Immature natural killer cell (primary cell): ENCODE measurements at regions not wholly inside any gene's neighbourhood (a gene's known extent, or its start where the extent isn't known, plus 50 kb on each side); places are given as distances from the start of the nearest gene placed in this dataset.

Experiments used
- DNase-seq, 3 donors: peaks; one replicate each; pipeline ENCODE4 v3.0.0; 2022; ENCODE audit warnings: mixed read lengths in 1 of 3
- H3K27ac Mint-ChIP-seq, 6 donors: one replicate each; pipeline ENCODE4 v1.8.0; 2020; ENCODE audit warnings: mixed read lengths in 6 of 6, mild to moderate bottlenecking in 5 of 6, inconsistent platforms in 4 of 6, moderate library complexity in 3 of 6
- H3K27me3 Mint-ChIP-seq, 3 donors: one replicate each; pipeline ENCODE4 v1.8.0; 2020 to 2021; ENCODE audit warnings: low read depth in 3 of 3, mild to moderate bottlenecking in 3 of 3, mixed read lengths in 3 of 3, moderate library complexity in 3 of 3, inconsistent platforms in 1 of 3
- H3K36me3 Mint-ChIP-seq, 3 donors: one replicate each; pipeline ENCODE4 v1.8.0; 2020; ENCODE audit warnings: mixed read lengths in 3 of 3, inconsistent platforms in 2 of 3, mild to moderate bottlenecking in 2 of 3
- H3K4me1 Mint-ChIP-seq, 2 donors: one replicate each; pipeline ENCODE4 v1.8.0; 2020; ENCODE audit warnings: inconsistent platforms in 2 of 2, mild to moderate bottlenecking in 2 of 2, mixed read lengths in 2 of 2, moderate library complexity in 1 of 2
- H3K4me3 Mint-ChIP-seq, 5 donors: one replicate each; pipeline ENCODE4 v1.8.0; 2020; ENCODE audit warnings: mild to moderate bottlenecking in 5 of 5, mixed read lengths in 5 of 5, inconsistent platforms in 3 of 5, moderate library complexity in 3 of 5
- H3K9me3 Mint-ChIP-seq, 6 donors: one replicate each; pipeline ENCODE4 v1.8.0; 2020; ENCODE audit warnings: mild to moderate bottlenecking in 6 of 6, mixed read lengths in 6 of 6, inconsistent platforms in 4 of 6, moderate library complexity in 3 of 6

DNA sequence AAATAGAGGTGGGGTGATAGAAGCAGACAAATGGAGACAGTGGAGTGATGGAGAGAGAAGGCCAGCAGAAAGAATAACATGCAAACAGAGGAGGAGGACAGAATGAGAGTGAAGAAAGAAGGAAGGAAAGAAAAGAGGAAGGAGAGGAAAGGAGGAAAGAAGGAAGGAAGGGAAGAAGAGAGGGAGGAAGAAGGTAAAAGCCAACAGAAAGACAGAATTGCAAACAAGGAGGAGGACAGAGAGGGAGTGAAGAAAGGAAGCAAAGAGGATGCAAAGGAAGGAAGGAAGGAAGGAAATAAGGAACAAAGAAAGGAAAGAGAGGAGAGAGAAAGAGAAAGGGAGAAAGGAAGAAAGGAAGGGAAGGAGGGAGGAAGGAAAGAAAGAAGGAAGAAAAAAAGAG is 444.0 kb downstream of the IRS1 start:
- peaks cover 0 to 2% (median 0%) of the 10 kb centered on the region in 3 donors for H3K27me3 Mint-ChIP-seq

DNA sequence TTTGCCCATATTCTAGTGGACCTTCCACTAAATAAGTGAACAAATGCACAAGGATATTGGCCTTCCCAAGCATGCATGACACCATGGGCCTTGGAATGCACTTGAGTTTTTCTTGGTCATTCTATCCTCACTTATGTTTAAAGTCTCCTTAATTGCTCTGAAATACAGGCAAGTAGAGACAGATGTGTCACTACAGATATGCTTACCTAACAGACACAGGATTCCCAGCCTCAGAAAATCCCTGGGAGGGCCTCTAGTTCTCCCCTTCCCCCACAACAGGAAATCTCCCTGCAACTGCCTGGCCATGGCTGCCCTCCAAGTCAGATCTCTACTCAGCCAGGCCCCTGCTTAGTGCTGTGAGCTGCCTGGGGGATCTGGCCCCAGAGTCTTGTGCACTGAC is 445.2 kb downstream of the IRS1 start:
- Mint-ChIP-seq H3K4me1 (no peaks in the 10 kb centered on the region), H3K9me3 (peaks cover 0 to 5% (median 0%) of the 10 kb centered on the region in 6 donors), H3K27me3 (no peaks in the 10 kb centered on the region), H3K27ac (no peak overlapping the region), H3K4me3 (no peak overlapping the region), H3K36me3 (no peaks in the 10 kb centered on the region)
- no peak for DNase-seq

More for the DNA sequence above, 444.0 kb downstream of the IRS1 start:
- no peaks in the 10 kb centered on the region for H3K36me3 Mint-ChIP-seq
- no peak for DNase-seq
- H3K9me3 Mint-ChIP-seq = peaks cover 0 to 3% (median under 1%) of the 10 kb centered on the region in 6 donors
- no peaks in the 10 kb centered on the region for H3K4me1 Mint-ChIP-seq
- H3K4me3 Mint-ChIP-seq = no peak overlapping the region
- no peak overlapping the region for H3K27ac Mint-ChIP-seq

DNA sequence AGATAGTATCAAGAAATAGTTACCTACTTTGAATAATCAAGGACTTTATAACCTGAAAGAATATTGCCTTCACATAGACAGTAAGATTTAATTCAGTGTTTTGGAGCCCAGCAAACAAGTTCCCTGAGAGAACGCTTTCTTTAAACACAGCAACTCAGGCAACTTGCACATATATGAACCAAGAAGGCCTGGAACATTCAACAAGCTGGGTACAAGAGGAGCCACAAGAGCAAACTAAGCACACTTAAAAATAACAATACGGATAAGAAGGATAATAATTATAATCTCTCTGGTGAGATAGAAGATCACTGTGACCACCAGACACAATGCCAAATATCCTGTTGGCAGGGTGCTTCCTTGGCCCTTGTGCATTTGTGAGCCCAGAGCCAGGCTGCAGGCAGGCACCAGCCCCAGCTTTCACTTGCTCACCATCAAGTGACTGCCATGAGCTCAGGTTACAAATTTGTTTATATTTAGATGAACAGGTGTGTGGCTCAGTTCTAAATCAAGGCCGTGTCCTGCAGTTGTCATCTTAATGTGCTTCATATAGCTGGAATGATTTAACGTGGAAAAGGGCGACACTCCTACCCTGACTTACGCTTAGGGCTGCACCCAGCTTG is 446.6 kb downstream of the IRS1 start:
- Mint-ChIP-seq H3K27ac (no peak overlapping the region), H3K4me3 (no peak overlapping the region), H3K36me3 (no peaks in the 10 kb centered on the region), H3K9me3 (peaks cover 0 to 5% (median 0%) of the 10 kb centered on the region in 6 donors), H3K4me1 (no peaks in the 10 kb centered on the region), H3K27me3 (no peaks in the 10 kb centered on the region)
- no peak for DNase-seq

DNA sequence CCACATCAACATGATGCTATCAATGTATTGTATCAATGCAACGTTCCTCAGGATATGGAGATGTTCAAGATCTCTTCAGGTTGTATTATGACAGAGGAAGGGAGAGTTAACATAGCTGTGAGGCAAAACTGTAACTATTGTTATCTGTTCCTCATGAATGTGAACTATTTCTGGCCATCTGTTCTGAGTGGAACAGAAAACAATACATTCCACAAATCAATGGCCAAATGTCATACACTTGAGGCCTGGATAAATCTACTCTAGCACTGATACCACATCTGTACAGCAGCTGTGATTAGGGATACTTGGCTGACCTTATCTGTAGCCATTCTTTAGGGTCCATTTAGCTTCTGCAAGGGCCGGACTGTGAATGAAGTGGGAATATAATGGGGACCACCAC is 447.9 kb downstream of the IRS1 start:
- Mint-ChIP-seq H3K9me3 (peaks cover 0 to 5% (median 0%) of the 10 kb centered on the region in 6 donors), H3K36me3 (no peaks in the 10 kb centered on the region), H3K4me3 (no peak overlapping the region), H3K4me1 (no peaks in the 10 kb centered on the region), H3K27ac (no peak overlapping the region), H3K27me3 (no peaks in the 10 kb centered on the region)
- no peak for DNase-seq

DNA sequence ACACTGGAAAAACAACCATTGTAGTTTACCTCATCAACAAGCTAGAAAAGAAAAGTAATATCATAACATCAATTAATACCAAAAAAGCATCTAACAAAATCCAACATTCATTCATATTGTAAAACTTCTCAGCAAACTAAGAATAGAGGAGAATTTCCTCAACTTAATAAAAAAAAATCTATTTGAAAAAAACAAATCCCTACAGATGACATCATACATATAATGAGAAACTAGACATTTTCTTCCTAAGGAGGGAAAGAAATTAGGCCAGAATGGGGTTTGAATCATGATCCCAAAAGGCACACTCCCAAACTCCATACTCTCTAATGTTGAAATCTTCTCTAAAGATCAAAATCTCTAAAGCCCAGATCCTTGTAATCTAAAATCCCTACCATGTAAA is 460.0 kb downstream of the IRS1 start:
- no peak for DNase-seq
- H3K27ac Mint-ChIP-seq = no peak overlapping the region
- no peaks in the 10 kb centered on the region for H3K36me3 Mint-ChIP-seq
- H3K4me1 Mint-ChIP-seq = no peaks in the 10 kb centered on the region
- no peak overlapping the region for H3K4me3 Mint-ChIP-seq
- H3K27me3 Mint-ChIP-seq = peaks cover 0 to 2% (median 2%) of the 10 kb centered on the region in 3 donors
- peaks cover 0 to 4% (median 0%) of the 10 kb centered on the region in 6 donors for H3K9me3 Mint-ChIP-seq

DNA sequence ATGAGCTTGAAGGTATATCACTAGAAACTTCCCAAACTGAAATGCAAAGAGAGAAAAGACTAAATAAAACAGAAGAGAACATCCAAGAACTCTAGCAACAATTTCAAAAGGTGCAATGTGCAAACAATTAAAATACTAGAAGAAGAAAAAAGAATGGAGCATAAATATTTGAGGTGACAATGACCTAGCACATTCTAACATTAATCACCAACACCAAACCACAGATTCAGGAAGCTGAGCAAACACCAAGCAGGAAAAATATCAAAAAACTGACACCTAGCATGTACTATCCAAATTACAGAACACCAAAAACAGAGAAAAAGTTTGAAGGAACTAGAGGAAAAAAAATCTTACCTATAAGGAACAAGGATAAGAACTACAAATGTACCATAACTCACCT is 460.8 kb downstream of the IRS1 start:
- Mint-ChIP-seq H3K27me3 (peaks cover 0 to 2% (median 0%) of the 10 kb centered on the region in 3 donors), H3K27ac (no peak overlapping the region), H3K4me3 (no peak overlapping the region), H3K9me3 (peaks cover 0 to 4% (median 0%) of the 10 kb centered on the region in 6 donors), H3K4me1 (no peaks in the 10 kb centered on the region), H3K36me3 (no peaks in the 10 kb centered on the region)
- DNase-seq = no peak

DNA sequence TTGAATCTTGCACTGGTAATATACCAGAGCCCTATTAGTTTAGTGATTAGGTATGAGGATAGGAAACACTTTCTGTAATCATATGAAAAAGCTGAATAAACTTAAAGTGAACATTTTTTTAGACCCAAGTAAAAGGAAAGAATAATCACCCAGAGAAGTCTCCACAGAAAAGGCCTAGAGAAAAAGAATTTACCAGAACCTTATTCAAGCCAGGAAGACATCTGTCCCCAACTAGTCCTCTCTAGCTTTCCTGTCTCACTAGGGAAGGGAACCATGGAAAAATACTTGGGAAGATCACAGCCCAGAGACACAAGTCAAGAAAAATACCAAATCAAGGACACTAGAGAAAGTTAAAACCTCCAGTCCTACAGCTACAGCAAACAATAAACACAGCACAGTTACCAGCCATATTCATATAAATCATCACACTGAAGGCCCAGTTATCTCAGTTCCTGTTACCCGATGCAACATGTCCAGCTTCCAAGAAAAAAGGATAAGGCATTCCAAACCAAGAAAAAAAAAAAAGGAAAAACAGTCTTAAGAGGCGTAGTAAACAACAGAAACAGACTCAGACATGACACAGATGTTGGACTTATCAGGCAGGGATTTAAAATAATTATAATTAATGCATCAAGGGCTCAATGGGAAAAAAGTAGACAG is 461.5 kb downstream of the IRS1 start:
- H3K36me3 Mint-ChIP-seq = no peaks in the 10 kb centered on the region

DNA sequence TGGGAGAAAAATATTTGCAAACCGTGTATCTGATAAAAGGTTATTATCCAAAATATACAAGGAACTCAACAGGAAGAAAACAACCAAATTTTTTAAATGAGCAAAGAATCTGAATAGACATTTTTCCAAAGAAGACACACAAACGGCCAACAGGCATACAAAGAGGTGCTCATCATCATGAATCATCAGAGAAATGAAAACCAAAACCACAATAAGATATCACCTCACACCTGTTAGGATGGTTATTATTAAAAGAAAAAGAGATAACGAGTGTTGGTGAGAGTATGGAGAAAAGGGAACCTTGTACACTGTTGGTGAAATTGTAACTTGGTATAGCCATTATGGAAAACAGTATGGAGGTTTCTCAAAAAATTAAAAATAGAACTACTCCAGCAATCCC is 463.3 kb downstream of the IRS1 start:
- peaks cover 0 to 4% (median 0%) of the 10 kb centered on the region in 6 donors for H3K9me3 Mint-ChIP-seq
- H3K27me3 Mint-ChIP-seq = peaks cover 0 to 2% (median 0%) of the 10 kb centered on the region in 3 donors
- H3K4me1 Mint-ChIP-seq = no peaks in the 10 kb centered on the region
- H3K4me3 Mint-ChIP-seq = no peak overlapping the region
- H3K27ac Mint-ChIP-seq = no peak overlapping the region
- no peaks in the 10 kb centered on the region for H3K36me3 Mint-ChIP-seq
- DNase-seq = no peak

More for the DNA sequence above, 461.5 kb downstream of the IRS1 start:
- H3K9me3 Mint-ChIP-seq = peaks cover 0 to 4% (median 0%) of the 10 kb centered on the region in 6 donors
- no peak for DNase-seq
- no peaks in the 10 kb centered on the region for H3K4me1 Mint-ChIP-seq
- no peak overlapping the region for H3K4me3 Mint-ChIP-seq
- H3K27ac Mint-ChIP-seq = no peak overlapping the region
- H3K27me3 Mint-ChIP-seq = peaks cover 0 to 2% (median 0%) of the 10 kb centered on the region in 3 donors

DNA sequence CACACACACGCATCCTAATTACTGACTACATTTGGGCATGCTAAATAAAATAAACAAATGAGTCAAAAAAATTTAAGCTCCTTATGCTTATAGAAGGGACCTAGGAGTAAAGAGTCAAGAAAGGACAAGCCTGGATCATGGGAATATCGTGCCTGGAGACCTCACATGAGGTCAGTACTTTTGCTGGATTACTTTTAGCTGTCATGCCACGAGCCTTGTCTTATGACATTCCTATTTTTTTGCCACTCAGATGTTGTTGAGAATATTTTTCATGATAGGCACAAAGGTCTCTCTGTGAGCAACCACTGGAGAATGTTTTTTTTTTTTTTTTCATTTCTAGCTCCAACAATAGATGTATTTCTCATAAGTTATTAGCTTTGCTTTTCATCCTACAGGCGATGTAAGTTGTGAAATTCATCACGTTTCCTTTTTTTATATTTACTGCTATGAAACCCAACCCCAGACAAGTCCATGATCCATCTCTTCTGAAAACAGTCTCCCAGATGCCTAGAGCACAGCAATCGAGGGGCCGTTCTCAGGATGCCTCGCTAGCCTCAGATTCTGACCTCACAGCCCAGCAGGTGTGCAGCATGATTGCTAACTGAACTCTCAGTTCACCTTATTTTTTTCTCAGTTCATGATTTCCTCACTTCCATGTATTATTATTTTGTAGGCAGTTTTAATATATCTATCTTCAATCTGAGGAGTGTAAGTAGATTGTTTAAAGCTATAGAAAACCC is 464.5 kb downstream of the IRS1 start:
- peaks cover 0 to 3% (median 0%) of the 10 kb centered on the region in 6 donors for H3K9me3 Mint-ChIP-seq
- H3K4me3 Mint-ChIP-seq = no peak overlapping the region
- H3K4me1 Mint-ChIP-seq = no peaks in the 10 kb centered on the region
- H3K36me3 Mint-ChIP-seq = no peaks in the 10 kb centered on the region
- peaks cover 0 to 2% (median 0%) of the 10 kb centered on the region in 3 donors for H3K27me3 Mint-ChIP-seq
- DNase-seq = no peak
- H3K27ac Mint-ChIP-seq = no peak overlapping the region

DNA sequence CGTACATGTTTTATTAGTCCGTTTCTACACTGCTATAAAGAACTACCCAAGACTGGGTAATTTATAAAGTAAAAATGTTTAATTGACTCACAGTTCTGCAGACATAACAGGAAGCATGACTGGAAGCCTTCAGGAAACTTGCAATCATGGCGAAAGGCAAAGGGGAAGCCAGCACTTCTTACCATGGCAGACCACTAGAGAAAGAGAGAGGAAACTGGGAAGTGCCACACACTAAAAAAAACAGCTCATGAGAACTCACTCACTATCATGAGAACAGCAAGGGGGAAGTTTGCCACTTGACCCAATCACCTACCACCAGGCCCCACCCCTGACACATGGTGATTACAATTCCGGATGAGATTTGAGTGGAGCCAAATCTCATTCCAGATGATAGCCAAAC is 466.2 kb downstream of the IRS1 start:
- Mint-ChIP-seq H3K9me3 (peaks cover 0 to 2% (median 0%) of the 10 kb centered on the region in 6 donors), H3K4me1 (no peaks in the 10 kb centered on the region), H3K27me3 (peaks cover 0 to 2% (median 0%) of the 10 kb centered on the region in 3 donors), H3K27ac (no peak overlapping the region), H3K4me3 (no peak overlapping the region), H3K36me3 (no peaks in the 10 kb centered on the region)
- DNase-seq = no peak

DNA sequence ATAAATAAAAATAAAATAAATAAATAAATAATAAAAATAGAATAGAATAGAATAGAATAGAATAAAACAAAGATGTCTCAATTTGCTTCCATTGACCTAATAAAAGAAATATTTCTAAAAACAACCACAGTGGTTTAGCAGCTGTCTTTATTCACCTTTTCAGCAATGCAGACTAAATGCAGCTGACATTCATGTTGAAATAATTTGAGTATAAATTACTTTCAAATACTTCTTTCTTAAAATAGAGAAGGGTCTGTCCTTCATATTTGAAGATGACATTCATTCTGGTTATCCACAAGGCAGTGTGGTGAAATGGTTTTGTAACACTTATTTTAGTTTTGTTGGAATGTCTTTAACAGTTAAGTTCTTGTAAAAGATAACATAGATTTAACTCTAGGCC is 469.4 kb downstream of the IRS1 start:
- H3K4me1 Mint-ChIP-seq = no peaks in the 10 kb centered on the region
- no peak for DNase-seq
- H3K9me3 Mint-ChIP-seq = peaks cover 0 to 2% (median 0%) of the 10 kb centered on the region in 6 donors
- no peak overlapping the region for H3K27ac Mint-ChIP-seq
- H3K27me3 Mint-ChIP-seq = no peaks in the 10 kb centered on the region
- H3K4me3 Mint-ChIP-seq = no peak overlapping the region
- no peaks in the 10 kb centered on the region for H3K36me3 Mint-ChIP-seq

DNA sequence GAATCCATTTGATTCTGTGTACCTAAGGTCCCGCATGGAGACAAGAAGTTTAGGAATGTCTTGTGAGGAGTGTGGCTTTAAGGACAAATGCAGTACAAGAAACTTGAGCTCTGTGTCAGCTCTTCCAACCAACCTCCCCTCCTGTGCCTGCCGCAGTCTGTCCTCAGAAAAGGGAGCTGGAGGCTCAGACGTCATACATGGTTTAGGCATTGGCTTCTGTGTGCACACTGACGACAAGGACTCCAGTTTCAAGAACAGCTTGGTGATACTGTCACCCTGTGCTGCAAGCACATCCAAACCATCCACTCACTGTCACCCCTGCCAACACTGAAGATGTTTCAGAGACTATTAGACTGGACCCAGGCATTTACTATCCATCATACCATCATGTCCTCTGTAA is 470.4 kb downstream of the IRS1 start:
- no peak for DNase-seq
- H3K27ac Mint-ChIP-seq = no peak overlapping the region
- H3K27me3 Mint-ChIP-seq = no peaks in the 10 kb centered on the region
- no peaks in the 10 kb centered on the region for H3K4me1 Mint-ChIP-seq
- H3K9me3 Mint-ChIP-seq = peaks cover 0 to 3% (median 0%) of the 10 kb centered on the region in 6 donors
- no peaks in the 10 kb centered on the region for H3K36me3 Mint-ChIP-seq
- no peak overlapping the region for H3K4me3 Mint-ChIP-seq

DNA sequence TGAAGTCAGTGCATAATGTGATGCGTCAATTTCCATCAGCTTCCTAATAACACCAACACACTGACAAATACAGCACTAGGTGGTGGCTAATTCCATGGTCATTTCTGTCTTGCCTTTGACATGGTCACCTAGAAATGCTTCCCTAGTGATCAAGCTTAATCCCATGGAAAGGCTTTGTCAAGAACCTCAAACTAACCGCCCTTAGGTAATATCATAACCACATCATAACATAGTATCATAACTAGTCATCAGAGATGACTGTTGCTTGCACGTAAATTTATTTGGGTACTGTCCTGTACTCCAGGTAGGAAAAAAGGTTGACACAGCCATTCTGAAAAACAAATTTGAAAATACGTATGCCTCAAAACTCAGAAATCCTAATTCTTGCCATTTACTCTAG is 471.8 kb downstream of the IRS1 start:
- Mint-ChIP-seq H3K4me3 (no peak overlapping the region), H3K9me3 (peaks cover 0 to 3% (median 0%) of the 10 kb centered on the region in 6 donors), H3K27me3 (peaks cover 0 to under 1% (median 0%) of the 10 kb centered on the region in 3 donors), H3K4me1 (no peaks in the 10 kb centered on the region), H3K27ac (no peak overlapping the region), H3K36me3 (no peaks in the 10 kb centered on the region)
- DNase-seq = no peak

DNA sequence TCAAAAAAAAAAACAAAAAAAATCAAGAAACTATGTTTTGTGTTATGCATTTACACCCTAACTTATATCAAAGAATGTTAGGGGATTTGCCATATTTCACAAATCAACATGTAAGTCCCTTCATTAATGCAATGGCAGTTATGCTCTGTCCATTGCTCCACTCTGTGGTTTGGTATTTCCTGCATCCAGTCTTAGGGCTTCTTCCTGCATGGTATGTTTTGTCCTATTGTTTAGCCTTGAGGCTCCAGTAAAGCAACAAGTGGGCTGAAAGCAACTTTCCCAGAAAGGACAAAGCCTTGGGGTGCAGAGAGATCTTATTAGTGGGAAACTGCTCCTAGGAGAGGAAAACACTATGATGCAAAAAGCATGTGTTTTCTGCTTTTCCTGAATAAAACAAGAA is 474.1 kb downstream of the IRS1 start:
- peaks cover 0 to 2% (median 0%) of the 10 kb centered on the region in 3 donors for H3K27me3 Mint-ChIP-seq
- peaks cover 0 to 2% (median 0%) of the 10 kb centered on the region in 6 donors for H3K9me3 Mint-ChIP-seq
- DNase-seq = no peak
- no peaks in the 10 kb centered on the region for H3K36me3 Mint-ChIP-seq
- H3K27ac Mint-ChIP-seq = no peak overlapping the region
- no peaks in the 10 kb centered on the region for H3K4me1 Mint-ChIP-seq
- H3K4me3 Mint-ChIP-seq = no peak overlapping the region
